ENCODE measurements at regions not wholly inside any gene's neighbourhood (a gene's known extent, or its start where the extent isn't known, plus 50 kb on each side); places are given as distances from the start of the nearest gene placed in this dataset.

- no peak for TF ChIP-seq CTCF (IDR thresholded peaks at IDR 0.05)
- no peak overlapping the region for H3K4me3 ChIP-seq
- no peak overlapping the region for H3K27ac ChIP-seq
- DNase-seq (ENCODE audit: low spot score): no peak
Measured at GRCh38 chr20:51111290-51111689, 88.4 kb upstream of the KCNG1 start.

- DNase-seq (ENCODE audit: low spot score): no peak
- Histone ChIP-seq H3K27ac (no peak overlapping the region), H3K4me3 (no peak overlapping the region)
- TF ChIP-seq CTCF (IDR thresholded peaks at IDR 0.05): no peak
Measured at GRCh38 chr20:51108638-51109363, 85.9 kb upstream of the KCNG1 start.

GRCh38 chr20:51106011-51106410, 83.1 kb upstream of the KCNG1 start:
- H3K4me3 ChIP-seq: no peak overlapping the region
- no peak for DNase-seq (ENCODE audit: low spot score)
- no peak overlapping the region for H3K27ac ChIP-seq
- no peak for TF ChIP-seq CTCF (IDR thresholded peaks at IDR 0.05)

- H3K4me3 ChIP-seq: no peak overlapping the region
- no peak for TF ChIP-seq CTCF (IDR thresholded peaks at IDR 0.05)
- no peak overlapping the region for H3K27ac ChIP-seq
- DNase-seq (ENCODE audit: low spot score): no peak
Measured at GRCh38 chr20:51104960-51105920, 82.3 kb upstream of the KCNG1 start.

- TF ChIP-seq CTCF (IDR thresholded peaks at IDR 0.05): no peak
- no peak overlapping the region for H3K4me3 ChIP-seq
- no peak overlapping the region for H3K27ac ChIP-seq
- DNase-seq (ENCODE audit: low spot score): no peak
Measured at GRCh38 chr20:51100617-51101016, 77.7 kb upstream of the KCNG1 start.

- Histone ChIP-seq H3K4me3 (no peak overlapping the region), H3K27ac (no peak overlapping the region)
- no peak for DNase-seq (ENCODE audit: low spot score)
- no peak for TF ChIP-seq CTCF (IDR thresholded peaks at IDR 0.05)
Measured at GRCh38 chr20:51098284-51098810, 75.4 kb upstream of the KCNG1 start.

All from coronary artery (tissue), 2 donors.